ENCODE measurements at regions not wholly inside any gene's neighbourhood (a gene's known extent, or its start where the extent isn't known, plus 50 kb on each side); places are given as distances from the start of the nearest gene placed in this dataset.

- DNase-seq (ENCODE audit: low read depth): no peak
- no peak for TF ChIP-seq CTCF (IDR thresholded peaks at IDR 0.05; ENCODE audit: insufficient read depth, low read length)
- no peak overlapping the region for H3K4me3 ChIP-seq (ENCODE audit: low read depth, low read length)
Measured at GRCh38 chr16:65828296-65828695, 538.2 kb upstream of the CDH5 start.

GRCh38 chr16:65827231-65827630 is 539.3 kb upstream of the CDH5 start:
- TF ChIP-seq CTCF (IDR thresholded peaks at IDR 0.05; ENCODE audit: insufficient read depth, low read length): no peak
- no peak overlapping the region for H3K4me3 ChIP-seq (ENCODE audit: low read depth, low read length)
- no peak for DNase-seq (ENCODE audit: low read depth)

GRCh38 chr16:65825191-65825856 is 541.2 kb upstream of the CDH5 start:
- no peak for TF ChIP-seq CTCF (IDR thresholded peaks at IDR 0.05; ENCODE audit: insufficient read depth, low read length)
- no peak overlapping the region for H3K4me3 ChIP-seq (ENCODE audit: low read depth, low read length)
- DNase-seq (ENCODE audit: low read depth): no peak

GRCh38 chr16:65822148-65822547 is 544.3 kb upstream of the CDH5 start:
- no peak for TF ChIP-seq CTCF (IDR thresholded peaks at IDR 0.05; ENCODE audit: insufficient read depth, low read length)

GRCh38 chr16:65819136-65819898 is 547.2 kb upstream of the CDH5 start:
- DNase-seq (ENCODE audit: low read depth): no peak
- TF ChIP-seq CTCF (IDR thresholded peaks at IDR 0.05; ENCODE audit: insufficient read depth, low read length): no peak
- no peak overlapping the region for H3K4me3 ChIP-seq (ENCODE audit: low read depth, low read length)

More at GRCh38 chr16:65822148-65822547, 544.3 kb upstream of the CDH5 start:
- H3K4me3 ChIP-seq (ENCODE audit: low read depth, low read length): no peak overlapping the region
- DNase-seq (ENCODE audit: low read depth): no peak

GRCh38 chr16:65817799-65818198 is 548.7 kb upstream of the CDH5 start:
- H3K4me3 ChIP-seq (ENCODE audit: low read depth, low read length): no peak overlapping the region
- no peak for DNase-seq (ENCODE audit: low read depth)
- TF ChIP-seq CTCF (IDR thresholded peaks at IDR 0.05; ENCODE audit: insufficient read depth, low read length): no peak

All from fibroblast of the aortic adventitia (primary cell).